GM03348 (cell line): ENCODE measurements at regions not wholly inside any gene's neighbourhood (a gene's known extent, or its start where the extent isn't known, plus 50 kb on each side); places are given as distances from the start of the nearest gene placed in this dataset.
"Not testable (repeated sequence)": the region's sequence is repeated elsewhere in the genome, so short reads cannot be mapped to it uniquely, and the experiment has no call there.

ENCODE experiments used
- DNase-seq: peaks from one replicate; pipeline ENCODE4 v3.0.0; 2012; ENCODE audit warnings: low spot score

- DNase-seq: not testable (repeated sequence)
Observed at GRCh38 chr6:2302482-2302881, 57.1 kb upstream of the GMDS start.

- DNase-seq: no peak
Observed at GRCh38 chr6:2296781-2297180, 51.4 kb upstream of the GMDS start.
